ENCODE measurements at regions not wholly inside any gene's neighbourhood (a gene's known extent, or its start where the extent isn't known, plus 50 kb on each side); places are given as distances from the start of the nearest gene placed in this dataset.

- no peak for DNase-seq
Measured at GRCh38 chr7:155914341-155914740, 102.1 kb upstream of the SHH start.

GRCh38 chr7:155913719-155914118, 101.5 kb upstream of the SHH start:
- DNase-seq, result no peak

DNA sequence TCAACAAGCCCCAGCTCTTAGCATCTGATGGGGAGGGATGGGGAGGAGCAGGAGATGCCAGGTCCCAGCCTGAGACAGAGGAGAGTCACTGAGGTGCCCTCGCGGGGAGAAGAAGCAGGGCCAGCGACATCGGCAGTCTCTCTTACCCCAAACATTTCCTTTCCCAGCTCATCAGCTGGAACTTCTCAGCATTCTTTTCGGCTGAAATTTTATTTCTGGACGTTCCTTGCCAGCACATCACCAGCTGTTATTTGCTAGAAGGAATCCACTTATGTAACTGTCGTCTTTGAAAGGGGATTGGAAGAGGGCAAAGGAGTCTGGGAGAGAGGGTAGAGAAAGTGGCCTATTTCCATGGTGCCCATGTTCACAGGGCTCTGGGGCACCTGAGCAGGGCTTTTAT, 101.0 kb upstream of the SHH start:
- DNase-seq, result no peak

DNA sequence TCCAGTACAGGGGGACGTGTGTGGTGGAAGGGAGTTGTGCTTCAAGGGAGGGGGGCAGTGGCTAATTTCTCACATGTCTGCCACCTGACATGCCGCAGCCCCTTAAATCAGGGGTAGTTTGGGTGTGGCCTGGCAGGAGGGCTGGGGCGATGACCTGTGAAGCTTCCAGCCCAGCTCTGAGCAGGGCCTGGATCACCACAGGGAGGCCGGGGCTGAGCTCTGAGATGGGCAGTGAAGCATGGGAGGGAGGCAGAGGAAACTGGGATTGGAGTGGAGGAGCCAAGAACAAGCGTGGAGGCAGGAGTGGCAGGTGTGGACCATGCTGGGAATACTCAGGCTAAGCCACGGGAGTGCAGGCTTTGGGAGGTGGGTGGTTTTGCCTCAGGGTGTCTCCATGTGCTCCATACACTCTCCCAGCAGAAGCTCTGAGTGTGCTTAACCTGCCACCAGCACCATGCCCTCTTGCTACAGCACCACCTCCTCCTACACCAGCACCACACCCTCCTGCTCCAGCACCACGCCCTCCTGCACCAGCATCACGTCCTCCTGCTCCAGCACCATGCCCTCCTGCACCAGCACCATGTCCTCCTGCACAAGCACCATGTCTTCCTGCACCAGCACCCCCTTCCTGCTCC, 99.3 kb upstream of the SHH start:
- DNase-seq, result no peak

GRCh38 chr7:155908385-155908784, 96.1 kb upstream of the SHH start:
- no peak for DNase-seq

DNA sequence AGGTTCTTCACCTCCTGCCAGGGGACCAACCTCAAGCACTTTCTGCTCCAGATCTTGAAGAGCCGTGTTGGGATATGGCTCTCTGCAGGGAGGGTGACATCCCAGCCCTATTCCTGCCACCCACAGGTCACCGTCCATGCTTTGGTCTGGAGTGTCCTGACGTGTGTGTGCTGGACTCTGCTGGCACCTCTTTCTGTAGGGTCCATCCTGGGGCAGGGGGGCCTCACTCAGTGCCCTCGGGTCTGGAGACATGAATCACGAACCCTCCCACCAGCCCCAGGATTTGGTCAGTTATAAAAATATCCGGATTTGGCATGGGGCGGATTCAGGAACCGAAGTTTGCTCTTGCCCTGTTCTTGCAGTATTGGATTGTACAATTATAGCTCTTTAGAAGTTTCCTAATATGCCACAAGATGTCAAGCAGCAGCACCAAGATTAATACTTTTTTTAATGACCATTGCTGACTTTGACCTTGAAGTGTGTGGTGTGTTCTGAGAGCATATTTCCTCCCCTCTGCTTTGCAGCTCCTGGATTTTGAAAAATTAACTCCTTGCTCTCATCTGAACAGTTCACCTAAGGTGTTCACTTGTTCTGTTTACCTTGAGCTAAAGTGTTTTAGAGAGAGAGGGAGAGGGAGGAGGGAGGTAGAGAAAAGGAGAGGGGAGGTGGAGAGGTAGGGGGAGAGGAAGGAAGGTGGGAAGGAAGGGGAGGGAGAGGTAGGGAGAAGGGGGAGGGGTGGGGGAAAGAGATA, 95.4 kb upstream of the SHH start:
- DNase-seq, result no peak

GRCh38 chr7:155901176-155901575, 88.9 kb upstream of the SHH start:
- DNase-seq, result no peak

DNA sequence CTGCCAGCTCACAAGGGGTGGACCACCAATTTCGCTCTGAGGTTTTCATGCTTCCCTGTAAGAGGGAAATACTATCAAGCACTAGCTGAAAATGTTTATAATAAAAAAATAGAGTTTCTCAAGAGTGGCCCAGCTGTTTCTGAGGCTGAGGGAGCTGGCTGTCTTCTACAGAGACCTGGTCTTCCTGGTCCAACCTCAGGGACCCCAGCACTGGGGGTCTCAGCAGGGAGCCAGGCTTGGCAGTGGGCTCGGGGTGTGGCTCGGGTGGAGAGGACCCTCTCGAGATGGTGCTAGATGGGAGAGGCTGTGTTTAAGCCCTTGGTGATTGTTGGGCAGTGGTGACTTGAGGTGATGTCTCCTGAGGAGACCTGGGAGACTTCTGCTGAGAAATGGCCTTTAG, 87.3 kb upstream of the SHH start:
- no peak for DNase-seq

- DNase-seq, result no peak
Measured at GRCh38 chr7:155897758-155898386, 85.6 kb upstream of the SHH start.

DNA sequence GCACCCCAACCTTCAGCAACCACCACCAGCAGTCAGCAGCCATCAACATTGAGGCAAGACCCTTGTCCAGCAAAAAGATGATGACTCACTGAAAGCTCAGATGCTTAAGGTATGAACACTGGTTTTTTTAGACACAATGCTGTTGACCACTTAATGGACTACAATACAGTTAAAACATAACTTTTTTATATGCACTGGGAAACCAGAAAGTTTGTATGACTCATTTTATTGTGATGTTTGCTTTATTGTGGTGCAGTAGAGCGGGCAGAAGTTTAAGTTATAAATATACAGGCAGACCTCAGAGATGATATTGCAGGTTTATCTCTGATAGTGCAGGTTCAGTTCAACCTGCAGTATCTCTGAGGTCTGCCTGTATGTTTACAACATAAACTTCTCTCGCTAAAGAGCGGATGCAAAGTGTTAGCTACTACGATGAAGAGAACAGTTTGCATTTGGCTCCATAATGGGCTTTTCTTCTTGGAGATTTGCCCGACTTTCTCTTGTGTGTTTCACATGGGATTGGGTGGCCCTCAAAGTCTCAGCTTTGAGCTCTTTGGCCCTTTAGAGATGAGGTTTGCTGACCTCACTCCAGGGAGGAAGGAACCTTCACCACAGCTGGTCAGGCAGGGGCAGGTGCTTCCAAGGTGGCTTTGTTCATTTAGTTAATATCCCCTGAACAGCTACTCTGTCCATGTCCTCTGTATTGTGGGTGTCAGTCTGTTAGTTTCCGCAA, 84.4 kb upstream of the SHH start:
- DNase-seq, result no peak

- no peak for DNase-seq
Measured at GRCh38 chr7:155893664-155894063, 81.4 kb upstream of the SHH start.

DNA sequence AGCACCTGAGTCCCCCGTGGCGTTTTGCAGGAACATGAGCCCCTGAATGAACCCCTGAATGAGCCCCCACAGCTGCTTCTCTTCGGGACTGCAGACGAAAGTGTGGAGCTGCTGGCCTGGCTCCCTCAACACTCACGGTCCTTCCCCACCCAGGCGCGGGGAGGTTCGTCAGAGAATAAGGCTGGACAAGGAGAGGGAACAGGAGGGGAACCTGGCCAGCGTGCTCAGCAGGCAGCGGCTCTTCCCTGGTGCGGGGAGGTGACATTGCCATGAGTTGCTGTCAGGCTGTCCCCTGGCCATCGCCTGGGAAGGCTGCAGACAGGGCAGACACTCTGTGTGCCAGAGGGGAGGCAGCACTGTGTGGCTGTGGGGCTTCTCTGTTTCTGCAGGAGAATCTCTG, 80.9 kb upstream of the SHH start:
- DNase-seq, result no peak

DNA sequence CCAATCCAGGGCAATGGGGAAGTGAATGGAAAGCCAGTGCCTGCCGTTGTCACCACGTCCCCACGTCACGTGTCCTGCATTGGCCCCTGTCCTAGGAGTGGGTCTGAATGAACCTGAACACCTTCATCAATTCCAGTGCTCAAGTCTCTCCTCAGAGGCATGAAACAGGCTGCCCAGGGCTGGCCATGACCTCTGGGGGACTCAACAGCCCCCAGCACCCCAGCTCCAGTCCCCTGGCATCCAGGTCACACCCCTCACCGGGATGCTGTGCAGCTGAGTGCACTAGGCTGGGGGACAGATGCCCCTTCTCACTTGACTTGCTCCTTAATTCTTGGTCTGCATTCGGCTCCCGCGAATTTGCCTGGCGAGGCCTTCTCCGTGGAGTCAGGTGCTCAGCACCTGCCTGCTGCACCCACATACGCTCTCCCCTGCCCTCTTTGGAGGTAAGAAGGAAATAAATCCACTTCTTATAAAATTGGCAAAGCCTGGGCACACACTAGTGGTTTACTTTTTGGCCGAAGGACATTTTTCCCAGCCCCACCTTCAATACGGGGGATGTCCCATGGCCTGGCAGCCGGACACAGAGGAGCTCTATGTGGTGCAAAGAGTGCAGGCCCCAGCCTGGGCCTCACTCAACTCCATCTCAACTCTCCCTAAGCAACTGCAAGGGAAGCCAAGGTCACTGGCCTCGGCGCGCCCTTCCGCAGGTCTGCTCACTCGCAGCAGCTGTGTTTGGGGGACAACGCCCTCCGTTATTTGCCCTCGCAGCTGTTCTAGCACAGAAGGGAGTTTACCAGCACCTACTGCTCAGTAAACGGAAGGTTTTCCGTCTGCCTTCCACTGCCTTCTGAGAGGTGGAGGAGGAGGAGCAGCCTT, 77.6 kb upstream of the SHH start:
- no peak for DNase-seq

- no peak for DNase-seq
Measured at GRCh38 chr7:155887174-155887525, 74.9 kb upstream of the SHH start.

- no peak for DNase-seq
Measured at GRCh38 chr7:155886391-155887173, 74.3 kb upstream of the SHH start.

GRCh38 chr7:155885167-155886155, 73.2 kb upstream of the SHH start:
- no peak for DNase-seq

DNA sequence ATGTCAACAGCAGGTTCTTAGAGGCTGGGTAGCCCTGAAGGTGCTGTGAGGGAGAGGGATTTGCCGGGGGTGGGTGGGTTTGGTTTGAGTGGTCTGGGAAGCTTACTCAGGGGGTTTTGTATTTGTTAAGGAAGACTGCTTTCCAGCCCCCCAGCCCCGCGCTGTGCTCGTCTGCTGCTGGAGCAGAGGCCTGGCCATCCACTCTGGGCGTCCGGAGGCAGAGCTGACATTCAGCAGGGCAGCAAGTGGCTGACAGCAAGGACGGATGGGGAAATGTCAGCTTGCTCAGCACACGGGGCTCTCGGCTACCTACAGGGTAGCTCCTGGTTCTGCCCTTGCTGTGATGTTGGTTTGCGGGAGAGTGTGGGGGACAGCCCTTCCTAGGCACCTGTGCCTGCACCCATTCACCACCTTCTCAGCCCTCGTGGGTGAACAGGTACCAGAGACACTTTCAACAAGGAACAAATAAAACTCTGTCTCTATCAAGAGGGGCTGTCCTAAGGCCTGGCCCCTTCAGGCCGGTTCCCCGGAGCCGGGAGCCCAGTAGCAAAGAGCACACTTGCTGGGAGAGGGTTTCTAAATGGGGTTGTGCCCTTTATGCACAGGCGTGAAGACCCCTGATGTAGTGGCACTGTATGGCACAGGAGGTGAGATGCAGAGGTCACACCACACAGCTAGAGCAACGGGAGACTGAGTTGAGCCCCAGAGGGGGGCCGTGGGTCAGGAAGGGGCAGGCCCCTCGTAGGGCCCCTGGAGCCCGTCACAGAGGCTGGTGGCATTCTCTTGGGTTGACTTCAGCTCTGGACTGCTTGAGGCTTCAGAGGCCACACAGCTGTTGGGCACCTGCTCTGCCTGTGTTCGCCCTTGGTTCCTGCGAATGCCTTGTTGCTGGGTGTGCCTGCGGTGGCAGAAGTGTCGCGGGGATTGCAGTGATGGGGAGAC, 72.2 kb upstream of the SHH start:
- DNase-seq, result no peak

- no peak for DNase-seq
Measured at GRCh38 chr7:155883491-155884224, 71.4 kb upstream of the SHH start.
